SK-N-MC (cell line): ENCODE measurements at regions not wholly inside any gene's neighbourhood (a gene's known extent, or its start where the extent isn't known, plus 50 kb on each side); places are given as distances from the start of the nearest gene placed in this dataset.

ENCODE experiments used
- EZH2 ChIP-seq: fragments of 200-600 bp; sonication (generic); IDR thresholded peaks from one replicate; pipeline ENCODE4 v1.6.1; 2017; ENCODE audit warnings: antibody characterized with exemption
- POLR2AphosphoS5 ChIP-seq: IDR thresholded peaks from 2 replicates; pipeline ENCODE4 v1.6.1; 2012; ENCODE audit warnings: mild to moderate bottlenecking, low read depth, low read length, borderline replicate concordance

- no peak for TF ChIP-seq EZH2
- peak; percentile 33; the same call in 1 of the 2 replicates for TF ChIP-seq POLR2AphosphoS5
Measured at GRCh38 chr3:1609416-1609815, 489.2 kb upstream of the CNTN4 start.
